Hepatocyte (in vitro differentiated cells): ENCODE measurements at regions not wholly inside any gene's neighbourhood (a gene's known extent, or its start where the extent isn't known, plus 50 kb on each side); places are given as distances from the start of the nearest gene placed in this dataset.

Source experiments
- DNase-seq: peaks from one replicate; pipeline ENCODE4 v3.0.0-alpha.2; 2016; ENCODE audit warnings: low spot score
- H2AFZ ChIP-seq: fragments of 200-600 bp; sonication (generic); 2 replicates; pipeline ENCODE4 v1.6.0; 2016; ENCODE audit warnings: antibody characterized with exemption, mild to moderate bottlenecking
- H3K27ac ChIP-seq: fragments of 200-600 bp; sonication (generic); 2 replicates; pipeline ENCODE4 v1.5.1; 2016; ENCODE audit warnings: mild to moderate bottlenecking
- H3K27me3 ChIP-seq: fragments of 200-600 bp; sonication (generic); 2 replicates; pipeline ENCODE4 v1.6.1; 2016
- H3K36me3 ChIP-seq: fragments of 200-600 bp; sonication (generic); replicated peaks from 2 replicates; pipeline ENCODE4 v1.5.1; 2016; ENCODE audit warnings: low read depth; ENCODE audit not compliant: insufficient read depth
- H3K4me1 ChIP-seq: fragments of 200-600 bp; sonication (generic); 2 replicates; pipeline ENCODE4 v1.5.1; 2016; ENCODE audit warnings: mild to moderate bottlenecking, moderate library complexity; ENCODE audit not compliant: insufficient read depth
- H3K4me2 ChIP-seq: fragments of 200-600 bp; sonication (generic); 2 replicates; pipeline ENCODE4 v1.6.0; 2016
- H3K4me3 ChIP-seq: fragments of 200-600 bp; sonication (generic); 2 replicates; pipeline ENCODE4 v1.5.1; 2016; ENCODE audit warnings: mild to moderate bottlenecking
- H3K79me2 ChIP-seq: fragments of 200-600 bp; sonication (generic); 2 replicates; pipeline ENCODE4 v1.6.0; 2017; ENCODE audit warnings: mild to moderate bottlenecking
- H3K9me2 ChIP-seq: fragments of 200-600 bp; sonication (generic); replicated peaks from 2 replicates; pipeline ENCODE4 v1.6.0; 2017; ENCODE audit warnings: mild to moderate bottlenecking; ENCODE audit not compliant: insufficient read depth
- H3K9me3 ChIP-seq: fragments of 200-600 bp; sonication (generic); 2 replicates; pipeline ENCODE4 v1.5.1; 2016; ENCODE audit warnings: low read depth, mild to moderate bottlenecking
- H4K20me1 ChIP-seq: fragments of 200-600 bp; sonication (generic); 2 replicates; pipeline ENCODE4 v1.6.0; 2016; ENCODE audit warnings: mild to moderate bottlenecking; ENCODE audit not compliant: insufficient read depth, poor library complexity, severe bottlenecking
- CTCF ChIP-seq: fragments of 200-600 bp; sonication (generic); IDR thresholded peaks from 2 replicates; pipeline ENCODE4 v1.5.1; 2016; ENCODE audit warnings: antibody characterized with exemption, mild to moderate bottlenecking; ENCODE audit not compliant: poor library complexity
- EZH2 ChIP-seq: fragments of 200-600 bp; sonication (generic); IDR thresholded peaks from 2 replicates; pipeline ENCODE4 v1.6.1; 2016; ENCODE audit warnings: antibody characterized with exemption, mild to moderate bottlenecking, borderline replicate concordance
- EZH2phosphoT487 ChIP-seq: fragments of 200-600 bp; sonication (generic); IDR thresholded peaks from one replicate; pipeline ENCODE4 v1.6.1; 2018; ENCODE audit warnings: antibody characterized with exemption, mild to moderate bottlenecking, low read depth, moderate library complexity; ENCODE audit not compliant: unreplicated experiment, severe bottlenecking
- WGBS: methylation state at CpG from one replicate; pipeline ENCODE4 v1.1.6; 2016; ENCODE audit warnings: low lambda C conversion rate; ENCODE audit errors: missing lambda C conversion rate; 5-methylcytosine and 5-hydroxymethylcytosine counted together

- no peaks in the 10 kb centered on the region for H3K36me3 ChIP-seq
- H3K4me2 ChIP-seq, result no peak overlapping the region
- no peaks in the 10 kb centered on the region for H4K20me1 ChIP-seq
- 75% methylated on average over 3 of the region's 3 CpGs for WGBS
- H3K27me3 ChIP-seq, result no peaks in the 10 kb centered on the region
- peak overlapping the region; percentile 43 for H3K27ac ChIP-seq
- TF ChIP-seq EZH2 (no peak), CTCF (no peak), EZH2phosphoT487 (no peak)
- no peak overlapping the region for H3K4me3 ChIP-seq
- no peaks in the 10 kb centered on the region for H3K9me2 ChIP-seq
- H3K4me1 ChIP-seq, result peaks cover 11% of the 10 kb centered on the region
- no peaks in the 10 kb centered on the region for H3K9me3 ChIP-seq
- H3K79me2 ChIP-seq, result no peaks in the 10 kb centered on the region
- H2AFZ ChIP-seq, result no peak overlapping the region
- peak; percentile 13 for DNase-seq
Measured at GRCh38 chr5:62931153-62931950, 352.7 kb downstream of the LRRC70 start.

- no peak for DNase-seq
- Histone ChIP-seq H3K4me2 (no peak overlapping the region), H3K27ac (no peak overlapping the region), H3K4me1 (no peaks in the 10 kb centered on the region), H3K79me2 (no peaks in the 10 kb centered on the region), H3K36me3 (no peaks in the 10 kb centered on the region), H4K20me1 (no peaks in the 10 kb centered on the region), H3K9me2 (no peaks in the 10 kb centered on the region), H3K9me3 (no peaks in the 10 kb centered on the region), H2AFZ (no peak overlapping the region), H3K27me3 (no peaks in the 10 kb centered on the region), H3K4me3 (no peak overlapping the region)
- TF ChIP-seq EZH2, result no peak
- no peak for TF ChIP-seq EZH2phosphoT487
- no peak for TF ChIP-seq CTCF
- 63% methylated on average over 3 of the region's 3 CpGs for WGBS
Measured at GRCh38 chr5:62922191-62922590, 343.6 kb downstream of the LRRC70 start.

- DNase-seq, result no peak
- Histone ChIP-seq H3K27me3 (no peaks in the 10 kb centered on the region), H3K9me3 (no peaks in the 10 kb centered on the region), H3K4me2 (no peak overlapping the region), H3K79me2 (no peaks in the 10 kb centered on the region), H3K27ac (no peak overlapping the region), H2AFZ (no peak overlapping the region), H3K4me3 (no peak overlapping the region), H3K9me2 (no peaks in the 10 kb centered on the region), H4K20me1 (no peaks in the 10 kb centered on the region), H3K4me1 (no peaks in the 10 kb centered on the region), H3K36me3 (no peaks in the 10 kb centered on the region)
- WGBS, result 79% methylated on average over 1 of the region's 1 CpG
- TF ChIP-seq CTCF (no peak), EZH2 (no peak), EZH2phosphoT487 (no peak)
Measured at GRCh38 chr5:62920856-62921255, 342.2 kb downstream of the LRRC70 start.

GRCh38 chr5:62909326-62909725, 330.7 kb downstream of the LRRC70 start:
- no peak overlapping the region for H2AFZ ChIP-seq
- WGBS, result 79% methylated on average over 1 of the region's 1 CpG

More at GRCh38 chr5:62909326-62909725, 330.7 kb downstream of the LRRC70 start:
- TF ChIP-seq EZH2 (no peak), EZH2phosphoT487 (no peak), CTCF (no peak)
- H3K36me3 ChIP-seq, result no peaks in the 10 kb centered on the region
- H3K9me2 ChIP-seq, result no peaks in the 10 kb centered on the region
- DNase-seq, result no peak
- H3K4me3 ChIP-seq, result no peak overlapping the region
- H4K20me1 ChIP-seq, result no peaks in the 10 kb centered on the region
- H3K27ac ChIP-seq, result no peak overlapping the region
- no peaks in the 10 kb centered on the region for H3K27me3 ChIP-seq
- H3K4me1 ChIP-seq, result no peaks in the 10 kb centered on the region
- no peak overlapping the region for H3K4me2 ChIP-seq
- no peaks in the 10 kb centered on the region for H3K9me3 ChIP-seq
- H3K79me2 ChIP-seq, result no peaks in the 10 kb centered on the region
